NCI-H2227 (cell line): ENCODE measurements at regions not wholly inside any gene's neighbourhood (a gene's known extent, or its start where the extent isn't known, plus 50 kb on each side); places are given as distances from the start of the nearest gene placed in this dataset.
"Not testable (repeated sequence)": the region's sequence is repeated elsewhere in the genome, so short reads cannot be mapped to it uniquely, and the experiment has no call there.

Experiments used
- DNase-seq: peaks from one replicate; lab custom pipeline; 2025; ENCODE audit not compliant: unreplicated experiment; lab: John Stamatoyannopoulos, UW

GRCh38 chr19:30228835-30229524 is 143.2 kb upstream of the ZNF536 start:
- DNase-seq: peak; percentile 41

- no peak for DNase-seq
These were observed 142.5 kb upstream of the ZNF536 start for GRCh38 chr19:30229525-30230174.

GRCh38 chr19:30231408-30232318 is 140.5 kb upstream of the ZNF536 start:
- DNase-seq: no peak

- DNase-seq: no peak
These were observed 138.8 kb upstream of the ZNF536 start for GRCh38 chr19:30233375-30233774.

GRCh38 chr19:30235946-30236345 is 136.2 kb upstream of the ZNF536 start:
- DNase-seq: no peak

- no peak for DNase-seq
These were observed 135.6 kb upstream of the ZNF536 start for GRCh38 chr19:30236587-30236986.

GRCh38 chr19:30237140-30237539 is 135.0 kb upstream of the ZNF536 start:
- DNase-seq: no peak

- DNase-seq: no peak
These were observed 131.1 kb upstream of the ZNF536 start for GRCh38 chr19:30240904-30241695.

- DNase-seq: no peak
These were observed 127.7 kb upstream of the ZNF536 start for GRCh38 chr19:30244533-30244932.

- DNase-seq: no peak
These were observed 126.7 kb upstream of the ZNF536 start for GRCh38 chr19:30245401-30246039.

GRCh38 chr19:30249911-30250310 is 122.3 kb upstream of the ZNF536 start:
- no peak for DNase-seq

GRCh38 chr19:30252214-30252613 is 120.0 kb upstream of the ZNF536 start:
- no peak for DNase-seq

- no peak for DNase-seq
These were observed 118.6 kb upstream of the ZNF536 start for GRCh38 chr19:30253581-30253996.

- DNase-seq: no peak
These were observed 118.0 kb upstream of the ZNF536 start for GRCh38 chr19:30254158-30254557.

GRCh38 chr19:30254789-30255188 is 117.4 kb upstream of the ZNF536 start:
- no peak for DNase-seq

- no peak for DNase-seq
These were observed 116.2 kb upstream of the ZNF536 start for GRCh38 chr19:30255791-30256495.

- DNase-seq: no peak
These were observed 115.7 kb upstream of the ZNF536 start for GRCh38 chr19:30256496-30256850.

- DNase-seq: no peak
These were observed 108.3 kb upstream of the ZNF536 start for GRCh38 chr19:30263830-30264381.

- DNase-seq: not testable (repeated sequence)
These were observed 106.3 kb upstream of the ZNF536 start for GRCh38 chr19:30265918-30266317.

- DNase-seq: no peak
These were observed 105.5 kb upstream of the ZNF536 start for GRCh38 chr19:30266687-30267086.
